ENCODE measurements at regions not wholly inside any gene's neighbourhood (a gene's known extent, or its start where the extent isn't known, plus 50 kb on each side); places are given as distances from the start of the nearest gene placed in this dataset.

- DNase-seq, result no peak
Measured at GRCh38 chr12:102592134-102592533, 111.8 kb upstream of the IGF1 start.

- DNase-seq, result no peak
Measured at GRCh38 chr12:102573237-102573636, 92.9 kb upstream of the IGF1 start.

GRCh38 chr12:102571889-102572288 is 91.5 kb upstream of the IGF1 start:
- no peak for DNase-seq

- no peak for DNase-seq
Measured at GRCh38 chr12:102570256-102570655, 89.9 kb upstream of the IGF1 start.

- DNase-seq, result no peak
Measured at GRCh38 chr12:102569803-102570202, 89.4 kb upstream of the IGF1 start.

GRCh38 chr12:102568276-102568675 is 87.9 kb upstream of the IGF1 start:
- no peak for DNase-seq

- no peak for DNase-seq
Measured at GRCh38 chr12:102567031-102567985, 86.9 kb upstream of the IGF1 start.

- DNase-seq, result no peak
Measured at GRCh38 chr12:102565555-102565954, 85.2 kb upstream of the IGF1 start.

- no peak for DNase-seq
Measured at GRCh38 chr12:102564026-102564425, 83.7 kb upstream of the IGF1 start.

GRCh38 chr12:102562836-102563425 is 82.6 kb upstream of the IGF1 start:
- no peak for DNase-seq

- no peak for DNase-seq
Measured at GRCh38 chr12:102551186-102551585, 70.8 kb upstream of the IGF1 start.

- no peak for DNase-seq
Measured at GRCh38 chr12:102549691-102550090, 69.3 kb upstream of the IGF1 start.

GRCh38 chr12:102548543-102548942 is 68.2 kb upstream of the IGF1 start:
- DNase-seq, result no peak

- no peak for DNase-seq
Measured at GRCh38 chr12:102543494-102544485, 63.4 kb upstream of the IGF1 start.

GRCh38 chr12:102542816-102543440 is 62.6 kb upstream of the IGF1 start:
- DNase-seq, result no peak

GRCh38 chr12:102540815-102541385 is 60.5 kb upstream of the IGF1 start:
- DNase-seq, result no peak

- no peak for DNase-seq
Measured at GRCh38 chr12:102539651-102540553, 59.5 kb upstream of the IGF1 start.

- DNase-seq, result no peak
Measured at GRCh38 chr12:102535306-102535705, 54.9 kb upstream of the IGF1 start.

- DNase-seq, result no peak
Measured at GRCh38 chr12:102534899-102535298, 54.5 kb upstream of the IGF1 start.

- no peak for DNase-seq
Measured at GRCh38 chr12:102533483-102534215, 53.3 kb upstream of the IGF1 start.

Data from stimulated activated CD4-positive, alpha-beta T cell treated with anti-CD3 and anti-CD28 coated beads, Interleukin-1b, Interleukin-23, amount 100 ng/mL, for 48 hours (primary cell).